Left lung (tissue), 4 donors: ENCODE measurements at regions not wholly inside any gene's neighbourhood (a gene's known extent, or its start where the extent isn't known, plus 50 kb on each side); places are given as distances from the start of the nearest gene placed in this dataset.

Experiments used
- ATAC-seq: fragments of 200-7000 bp; cut with Tn5 transposase; one replicate; pipeline ENCODE4 v1.9.1; 2020; ENCODE audit warnings: moderate library complexity
- DNase-seq, 4 donors: peaks; one replicate each; pipeline ENCODE4 v3.0.0-alpha.2; 2013 to 2020
- H3K27ac ChIP-seq, 2 donors: fragments of 200-600 bp; sonication (generic) in 1 of 2; one replicate each; pipeline versions ENCODE4 v1.5.0 to v1.8.0; 2020 to 2021
- H3K27me3 ChIP-seq, 2 donors: fragments of 200-600 bp; sonication (generic) in 1 of 2; one replicate each; pipeline versions ENCODE4 v1.5.0 to v1.8.0; 2020 to 2021
- H3K36me3 ChIP-seq, 2 donors: fragments of 200-600 bp; sonication (generic) in 1 of 2; one replicate each; pipeline versions ENCODE4 v1.5.0 to v1.8.0; 2020 to 2021
- H3K4me1 ChIP-seq, 2 donors: fragments of 200-600 bp; one replicate each; pipeline ENCODE4 v1.8.0; 2021
- H3K4me3 ChIP-seq, 2 donors: fragments of 200-600 bp; sonication (generic) in 1 of 2; one replicate each; pipeline versions ENCODE4 v1.5.0 to v1.8.0; 2020 to 2021; ENCODE audit warnings: mild to moderate bottlenecking in 1 of 2
- H3K9me3 ChIP-seq, 2 donors: fragments of 200-600 bp; sonication (generic) in 1 of 2; one replicate each; pipeline versions ENCODE4 v1.5.0 to v1.8.0; 2020 to 2021
- intact Hi-C, 2 donors: fragments of 100-400 bp; cut with DNase I; formaldehyde crosslinking; loops; one replicate each; pipeline versions ENCODE4 v1.11.2 to v1.14.2; 2022
- TF ChIP-seq, protein P1 (sequence below), 2 donors: fragments of 200-600 bp; sonication (generic) in 1 of 2; IDR thresholded peaks; one replicate each; pipeline versions ENCODE4 v1.5.0 to v1.8.0; 2021; ENCODE audit warnings: antibody characterized with exemption in 2 of 2
- donor health status: DM: no; HTN: yes; CAD: no.
- donor health status: DM: no; HTN: no; CAD: no.

DNA sequence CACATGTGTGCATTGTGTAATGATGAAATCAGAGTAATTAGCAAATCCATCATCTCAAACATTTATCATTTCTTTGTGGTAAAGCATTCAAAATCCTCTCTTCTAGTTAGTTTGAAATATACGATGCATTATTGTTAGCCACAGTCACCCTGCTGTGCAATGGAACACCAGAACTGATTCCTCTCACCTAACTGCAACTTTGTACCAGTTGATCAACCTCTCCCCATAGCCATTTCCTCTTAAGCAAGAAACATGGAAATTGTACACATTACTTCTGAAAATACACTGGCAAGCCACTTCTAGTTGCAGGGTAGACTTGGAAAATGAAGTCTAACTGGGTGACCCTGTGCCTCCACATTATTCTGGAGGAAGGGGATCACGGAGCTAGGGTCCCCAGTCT, 58.1 kb upstream of the ESR1 start:
- no peaks in the 10 kb centered on the region for H3K4me1 ChIP-seq
- ATAC-seq (no peak), DNase-seq (no peak)
- H3K27ac ChIP-seq = no peak overlapping the region
- H3K9me3 ChIP-seq = no peaks in the 10 kb centered on the region
- TF ChIP-seq, protein P1, sequence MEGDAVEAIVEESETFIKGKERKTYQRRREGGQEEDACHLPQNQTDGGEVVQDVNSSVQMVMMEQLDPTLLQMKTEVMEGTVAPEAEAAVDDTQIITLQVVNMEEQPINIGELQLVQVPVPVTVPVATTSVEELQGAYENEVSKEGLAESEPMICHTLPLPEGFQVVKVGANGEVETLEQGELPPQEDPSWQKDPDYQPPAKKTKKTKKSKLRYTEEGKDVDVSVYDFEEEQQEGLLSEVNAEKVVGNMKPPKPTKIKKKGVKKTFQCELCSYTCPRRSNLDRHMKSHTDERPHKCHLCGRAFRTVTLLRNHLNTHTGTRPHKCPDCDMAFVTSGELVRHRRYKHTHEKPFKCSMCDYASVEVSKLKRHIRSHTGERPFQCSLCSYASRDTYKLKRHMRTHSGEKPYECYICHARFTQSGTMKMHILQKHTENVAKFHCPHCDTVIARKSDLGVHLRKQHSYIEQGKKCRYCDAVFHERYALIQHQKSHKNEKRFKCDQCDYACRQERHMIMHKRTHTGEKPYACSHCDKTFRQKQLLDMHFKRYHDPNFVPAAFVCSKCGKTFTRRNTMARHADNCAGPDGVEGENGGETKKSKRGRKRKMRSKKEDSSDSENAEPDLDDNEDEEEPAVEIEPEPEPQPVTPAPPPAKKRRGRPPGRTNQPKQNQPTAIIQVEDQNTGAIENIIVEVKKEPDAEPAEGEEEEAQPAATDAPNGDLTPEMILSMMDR (IDR thresholded peaks at IDR 0.05) = no peak
- H3K27me3 ChIP-seq = no peaks in the 10 kb centered on the region
- no peak overlapping the region for H3K4me3 ChIP-seq
- no peaks in the 10 kb centered on the region for H3K36me3 ChIP-seq
- intact Hi-C loops = no loop called here

DNA sequence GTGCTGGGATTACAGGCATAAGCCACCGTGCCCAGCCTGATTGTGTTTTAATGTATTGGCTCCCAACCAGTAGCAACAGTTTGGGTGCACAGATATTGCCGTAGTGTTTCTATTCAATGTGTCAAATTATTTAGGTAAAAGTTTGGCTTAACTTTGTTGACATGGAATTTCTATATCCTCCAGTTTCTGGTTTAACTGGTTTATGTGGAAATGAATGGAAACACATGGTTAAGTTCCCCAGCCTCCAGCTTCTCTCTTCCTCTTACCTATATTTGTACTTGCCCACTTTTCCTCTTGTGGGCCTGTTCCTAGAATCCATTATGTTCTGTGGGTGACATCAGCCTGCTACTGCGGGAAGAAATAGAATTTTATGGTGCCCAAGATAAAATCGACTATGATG, 53.9 kb upstream of the ESR1 start:
- Histone ChIP-seq H3K4me3 (no peak overlapping the region), H3K36me3 (no peaks in the 10 kb centered on the region), H3K4me1 (no peaks in the 10 kb centered on the region), H3K27me3 (no peaks in the 10 kb centered on the region), H3K9me3 (no peaks in the 10 kb centered on the region), H3K27ac (no peak overlapping the region)
- no peak for ATAC-seq
- TF ChIP-seq, protein P1 (IDR thresholded peaks at IDR 0.05) = no peak
- DNase-seq = no peak
- intact Hi-C loops = no loop called here

DNA sequence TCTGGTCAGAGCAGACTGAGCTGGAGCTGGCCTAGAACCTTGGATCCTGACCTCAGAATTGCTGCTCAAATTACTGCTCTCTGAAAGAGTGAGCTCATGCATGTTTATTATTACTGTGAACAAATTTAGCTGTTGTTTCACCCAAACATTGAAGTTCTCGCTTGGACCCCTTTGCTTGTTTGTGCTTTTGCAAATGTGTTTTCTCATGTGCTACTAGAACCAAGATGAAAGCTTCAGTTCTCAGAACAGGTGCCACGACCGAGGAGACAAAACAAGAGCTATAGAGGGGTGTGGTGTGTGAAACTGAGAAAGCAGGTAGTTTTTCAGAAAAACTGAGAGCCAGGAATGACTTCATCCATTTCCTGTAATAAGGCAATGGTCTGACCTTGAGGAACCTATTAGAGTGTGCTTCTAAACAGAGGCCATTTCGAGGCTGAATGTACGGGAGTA, 50.0 kb upstream of the ESR1 start:
- intact Hi-C loops = no loop called here
- H3K4me1 ChIP-seq = no peaks in the 10 kb centered on the region
- no peak for DNase-seq
- no peaks in the 10 kb centered on the region for H3K36me3 ChIP-seq
- no peak overlapping the region for H3K4me3 ChIP-seq
- H3K27ac ChIP-seq = no peak overlapping the region
- no peaks in the 10 kb centered on the region for H3K27me3 ChIP-seq
- H3K9me3 ChIP-seq = no peaks in the 10 kb centered on the region
- ATAC-seq = no peak
- TF ChIP-seq, protein P1 (IDR thresholded peaks at IDR 0.05) = no peak
